T-helper 1 cell treated with Interleukin-12 subunit alpha and Interleukin-12 subunit beta and Interleukin-4 antibody, amounts not matched to agents 30 μg/mL and 1 μg/mL, for 36 hours (primary cell): ENCODE measurements at regions not wholly inside any gene's neighbourhood (a gene's known extent, or its start where the extent isn't known, plus 50 kb on each side); places are given as distances from the start of the nearest gene placed in this dataset.
"Not testable (repeated sequence)": the region's sequence is repeated elsewhere in the genome, so short reads cannot be mapped to it uniquely, and the experiment has no call there.

ENCODE experiments used
- H3K27ac Mint-ChIP-seq: one replicate; pipeline ENCODE4 v1.8.0; 2021; ENCODE audit warnings: mild to moderate bottlenecking, mixed read lengths
- H3K27me3 Mint-ChIP-seq: one replicate; pipeline ENCODE4 v1.8.0; 2021; ENCODE audit warnings: low read depth, mixed read lengths
- H3K36me3 Mint-ChIP-seq: one replicate; pipeline ENCODE4 v1.8.0; 2021; ENCODE audit warnings: low read depth, mixed read lengths
- H3K4me1 Mint-ChIP-seq: one replicate; pipeline ENCODE4 v1.8.0; 2021; ENCODE audit warnings: low read depth, mixed read lengths
- H3K4me3 Mint-ChIP-seq: one replicate; pipeline ENCODE4 v1.8.0; 2021; ENCODE audit warnings: mild to moderate bottlenecking, moderate library complexity, mixed read lengths
- H3K9me3 Mint-ChIP-seq: one replicate; pipeline ENCODE4 v1.8.0; 2021; ENCODE audit warnings: mixed read lengths

GRCh38 chr21:27026501-27026900, 59.6 kb upstream of the ADAMTS5 start:
- H3K36me3 Mint-ChIP-seq = no peaks in the 10 kb centered on the region
- no peak overlapping the region for H3K27ac Mint-ChIP-seq
- no peaks in the 10 kb centered on the region for H3K4me1 Mint-ChIP-seq
- H3K4me3 Mint-ChIP-seq = no peak overlapping the region
- no peaks in the 10 kb centered on the region for H3K27me3 Mint-ChIP-seq
- H3K9me3 Mint-ChIP-seq = no peaks in the 10 kb centered on the region

- not testable (repeated sequence) for H3K4me3 Mint-ChIP-seq, H3K9me3 Mint-ChIP-seq, H3K36me3 Mint-ChIP-seq, H3K27me3 Mint-ChIP-seq, H3K4me1 Mint-ChIP-seq, H3K27ac Mint-ChIP-seq
Measured at GRCh38 chr21:27025708-27026107, 58.8 kb upstream of the ADAMTS5 start.

- Mint-ChIP-seq H3K4me1 (no peaks in the 10 kb centered on the region), H3K4me3 (no peak overlapping the region), H3K9me3 (no peaks in the 10 kb centered on the region), H3K36me3 (no peaks in the 10 kb centered on the region), H3K27ac (no peak overlapping the region), H3K27me3 (no peaks in the 10 kb centered on the region)
Measured at GRCh38 chr21:27024971-27025370, 58.1 kb upstream of the ADAMTS5 start.

GRCh38 chr21:27024301-27024700, 57.4 kb upstream of the ADAMTS5 start:
- H3K36me3 Mint-ChIP-seq = no peaks in the 10 kb centered on the region
- H3K4me1 Mint-ChIP-seq = no peaks in the 10 kb centered on the region
- H3K4me3 Mint-ChIP-seq = no peak overlapping the region
- H3K27ac Mint-ChIP-seq = no peak overlapping the region
- H3K9me3 Mint-ChIP-seq = no peaks in the 10 kb centered on the region
- no peaks in the 10 kb centered on the region for H3K27me3 Mint-ChIP-seq

- Mint-ChIP-seq H3K4me3 (no peak overlapping the region), H3K9me3 (no peaks in the 10 kb centered on the region), H3K27ac (no peak overlapping the region), H3K27me3 (no peaks in the 10 kb centered on the region), H3K4me1 (no peaks in the 10 kb centered on the region), H3K36me3 (no peaks in the 10 kb centered on the region)
Measured at GRCh38 chr21:27023186-27023585, 56.3 kb upstream of the ADAMTS5 start.

GRCh38 chr21:27021801-27022200, 54.9 kb upstream of the ADAMTS5 start:
- Mint-ChIP-seq H3K36me3 (no peaks in the 10 kb centered on the region), H3K4me1 (no peaks in the 10 kb centered on the region), H3K4me3 (no peak overlapping the region), H3K27me3 (no peaks in the 10 kb centered on the region), H3K27ac (no peak overlapping the region), H3K9me3 (no peaks in the 10 kb centered on the region)

- H3K9me3 Mint-ChIP-seq = no peaks in the 10 kb centered on the region
- no peaks in the 10 kb centered on the region for H3K4me1 Mint-ChIP-seq
Measured at GRCh38 chr21:27021046-27021445, 54.2 kb upstream of the ADAMTS5 start.

GRCh38 chr21:27017246-27017645, 50.4 kb upstream of the ADAMTS5 start:
- H3K9me3 Mint-ChIP-seq = no peaks in the 10 kb centered on the region

More at GRCh38 chr21:27021046-27021445, 54.2 kb upstream of the ADAMTS5 start:
- Mint-ChIP-seq H3K36me3 (no peaks in the 10 kb centered on the region), H3K4me3 (no peak overlapping the region), H3K27me3 (no peaks in the 10 kb centered on the region), H3K27ac (no peak overlapping the region)

More at GRCh38 chr21:27017246-27017645, 50.4 kb upstream of the ADAMTS5 start:
- Mint-ChIP-seq H3K36me3 (no peaks in the 10 kb centered on the region), H3K4me1 (no peaks in the 10 kb centered on the region), H3K4me3 (no peak overlapping the region), H3K27ac (no peak overlapping the region), H3K27me3 (no peaks in the 10 kb centered on the region)
